CD14-positive monocyte (primary cell): ENCODE measurements at regions not wholly inside any gene's neighbourhood (a gene's known extent, or its start where the extent isn't known, plus 50 kb on each side); places are given as distances from the start of the nearest gene placed in this dataset.

ENCODE experiments used
- DNase-seq, 3 donors: peaks; one replicate each; pipeline ENCODE4 v3.0.0-alpha.2; 2011 to 2022
- H2AFZ ChIP-seq: 2 replicates; pipeline ENCODE4 v1.6.0; 2012; ENCODE audit warnings: mild to moderate bottlenecking, low read depth, low read length, inconsistent platforms; ENCODE audit not compliant: insufficient read depth, poor library complexity, severe bottlenecking
- H3K27ac ChIP-seq, 2 donors: 1 replicate in 1 of 2; 2 replicates in 1 of 2; pipeline ENCODE4 v1.5.1; 2012 to 2013; ENCODE audit warnings: low read length in 2 of 2, control low read depth in 1 of 2, inconsistent platforms in 1 of 2, low read depth in 1 of 2, mild to moderate bottlenecking in 1 of 2
- H3K27me3 ChIP-seq, 2 donors: one replicate each; pipeline versions ENCODE4 v1.6.0 to v1.6.1; 2011 to 2013; ENCODE audit warnings: low read length in 2 of 2; ENCODE audit not compliant: control insufficient read depth in 2 of 2, insufficient read depth in 2 of 2
- H3K36me3 ChIP-seq, 2 donors: replicated peaks in 1 of 2; 1 replicate in 1 of 2; 2 replicates in 1 of 2; pipeline versions ENCODE4 v1.5.1 to v1.6.1; 2012 to 2013; ENCODE audit warnings: low read length in 2 of 2, control low read depth in 1 of 2, inconsistent platforms in 1 of 2, mild to moderate bottlenecking in 1 of 2; ENCODE audit not compliant: insufficient read depth in 2 of 2, control insufficient read depth in 1 of 2
- H3K4me1 ChIP-seq, 2 donors: 1 replicate in 1 of 2; 2 replicates in 1 of 2; pipeline versions ENCODE4 v1.5.1 to v1.6.1; 2012 to 2013; ENCODE audit warnings: low read length in 2 of 2, control low read depth in 1 of 2, inconsistent platforms in 1 of 2, mild to moderate bottlenecking in 1 of 2, moderate library complexity in 1 of 2; ENCODE audit not compliant: insufficient read depth in 2 of 2, control insufficient read depth in 1 of 2
- H3K4me2 ChIP-seq: replicated peaks from 2 replicates; pipeline ENCODE3; 2012; ENCODE audit warnings: low read length, moderate library complexity, mild to moderate bottlenecking; ENCODE audit not compliant: poor library complexity, severe bottlenecking; ENCODE audit errors: extremely low read depth
- H3K4me3 ChIP-seq, 3 experiments: fragments of 200-600 bp in 1 of 3; sonication (generic) in 1 of 3; replicated peaks in 1 of 3; 1 replicate in 2 of 3; 2 replicates in 1 of 3; pipeline ENCODE4 v1.5.1; 2011 to 2013; ENCODE audit warnings: low read length in 3 of 3, mild to moderate bottlenecking in 3 of 3, control low read depth in 2 of 3, low read depth in 2 of 3, inconsistent platforms in 1 of 3, moderate library complexity in 1 of 3
- H3K79me2 ChIP-seq: 2 replicates; pipeline ENCODE4 v1.6.0; 2012; ENCODE audit warnings: mild to moderate bottlenecking, control low read depth, inconsistent platforms, low read length, moderate library complexity; ENCODE audit not compliant: insufficient read depth
- H3K9ac ChIP-seq: 2 replicates; pipeline ENCODE4 v1.6.0; 2017; ENCODE audit warnings: low read length, mild to moderate bottlenecking; ENCODE audit not compliant: insufficient read depth, poor library complexity, severe bottlenecking
- H3K9me3 ChIP-seq, 2 donors: replicated peaks in 1 of 2; 1 replicate in 1 of 2; 2 replicates in 1 of 2; pipeline versions ENCODE4 v1.5.1 to v1.6.1; 2012 to 2013; ENCODE audit warnings: low read length in 2 of 2, control low read depth in 1 of 2; ENCODE audit not compliant: control insufficient read depth in 1 of 2, insufficient read depth in 1 of 2
- H4K20me1 ChIP-seq: 2 replicates; pipeline ENCODE4 v1.6.0; 2012; ENCODE audit warnings: mild to moderate bottlenecking, low read length, control low read depth, moderate library complexity; ENCODE audit not compliant: insufficient read depth
- H3K27ac Mint-ChIP-seq, 7 donors: one replicate each; pipeline ENCODE4 v1.8.0; 2020; ENCODE audit warnings: mild to moderate bottlenecking in 7 of 7, mixed read lengths in 7 of 7, moderate library complexity in 6 of 7, inconsistent platforms in 2 of 7
- H3K27me3 Mint-ChIP-seq, 3 donors: one replicate each; pipeline ENCODE4 v1.8.0; 2021 to 2022; ENCODE audit warnings: low read depth in 3 of 3, mild to moderate bottlenecking in 3 of 3, mixed read lengths in 3 of 3, moderate library complexity in 3 of 3, inconsistent platforms in 1 of 3
- H3K36me3 Mint-ChIP-seq, 2 donors: one replicate each; pipeline ENCODE4 v1.8.0; 2020; ENCODE audit warnings: mixed read lengths in 2 of 2, inconsistent platforms in 1 of 2, mild to moderate bottlenecking in 1 of 2
- H3K4me1 Mint-ChIP-seq: one replicate; pipeline ENCODE4 v1.8.0; 2020; ENCODE audit warnings: mild to moderate bottlenecking, mixed read lengths
- H3K4me3 Mint-ChIP-seq, 2 donors: one replicate each; pipeline ENCODE4 v1.8.0; 2020; ENCODE audit warnings: mild to moderate bottlenecking in 2 of 2, mixed read lengths in 2 of 2, moderate library complexity in 1 of 2
- H3K9me3 Mint-ChIP-seq, 7 donors: one replicate each; pipeline ENCODE4 v1.8.0; 2020 to 2022; ENCODE audit warnings: mixed read lengths in 7 of 7, mild to moderate bottlenecking in 6 of 7, moderate library complexity in 6 of 7, inconsistent platforms in 2 of 7
- CTCF ChIP-seq: fragments of 200-600 bp; IDR thresholded peaks from one replicate; pipeline ENCODE4 v1.8.0; 2022; ENCODE audit warnings: antibody characterized with exemption, mild to moderate bottlenecking
- WGBS: methylation state at CpG from one replicate; pipeline ENCODE4 v1.1.5; 2013; ENCODE audit warnings: missing lambda C conversion rate; ENCODE audit not compliant: insufficient coverage; 5-methylcytosine and 5-hydroxymethylcytosine counted together
- intact Hi-C, 2 donors: fragments of 100-400 bp; cut with micrococcal nuclease; formaldehyde crosslinking; loops; one replicate each; pipeline versions ENCODE4 v1.15.0 to v1.15.1; 2023

- H3K36me3 ChIP-seq = no peaks in the 10 kb centered on the region
- peaks cover 3 to 15% (median 10%) of the 10 kb centered on the region in 7 donors for H3K9me3 Mint-ChIP-seq
- no peak overlapping the region for H3K27ac Mint-ChIP-seq
- no peaks in the 10 kb centered on the region for H4K20me1 ChIP-seq
- H3K4me3 Mint-ChIP-seq = no peak overlapping the region
- peaks cover 8 to 9% of the 10 kb centered on the region in 2 donors for H3K9me3 ChIP-seq
- no peaks in the 10 kb centered on the region for H3K36me3 Mint-ChIP-seq
- H3K4me1 Mint-ChIP-seq = no peaks in the 10 kb centered on the region
- H3K4me1 ChIP-seq = no peaks in the 10 kb centered on the region
- intact Hi-C loops = no loop called here
- no peaks in the 10 kb centered on the region for H3K79me2 ChIP-seq
- TF ChIP-seq CTCF = no peak
- H3K9ac ChIP-seq = no peak overlapping the region
- 40% methylated on average over 1 of the region's 5 CpGs for WGBS
- H3K4me3 ChIP-seq = no peak overlapping the region
- no peak for DNase-seq
- no peak overlapping the region for H2AFZ ChIP-seq
- no peaks in the 10 kb centered on the region for H3K27me3 Mint-ChIP-seq
- H3K27me3 ChIP-seq = no peaks in the 10 kb centered on the region
- no peak overlapping the region for H3K27ac ChIP-seq
- no peak overlapping the region for H3K4me2 ChIP-seq
These were observed 284.0 kb upstream of the DEPDC1 start for GRCh38 chr1:68780919-68781318.

- H3K36me3 ChIP-seq = no peaks in the 10 kb centered on the region
- H3K4me2 ChIP-seq = no peak overlapping the region
- H3K27me3 ChIP-seq = no peaks in the 10 kb centered on the region
- no peak overlapping the region for H3K9ac ChIP-seq
- H3K27ac Mint-ChIP-seq = no peak overlapping the region
- no peak overlapping the region for H3K4me3 Mint-ChIP-seq
- H3K27me3 Mint-ChIP-seq = no peaks in the 10 kb centered on the region
- no peaks in the 10 kb centered on the region for H4K20me1 ChIP-seq
- DNase-seq = no peak
- peaks cover 8 to 18% of the 10 kb centered on the region in 2 donors for H3K9me3 ChIP-seq
- no peaks in the 10 kb centered on the region for H3K36me3 Mint-ChIP-seq
- H2AFZ ChIP-seq = no peak overlapping the region
- intact Hi-C loops = no loop called here
- no peak overlapping the region for H3K27ac ChIP-seq
- no peaks in the 10 kb centered on the region for H3K4me1 Mint-ChIP-seq
- H3K9me3 Mint-ChIP-seq = peaks cover 5 to 25% (median 10%) of the 10 kb centered on the region in 7 donors
- no peaks in the 10 kb centered on the region for H3K4me1 ChIP-seq
- no peak overlapping the region for H3K4me3 ChIP-seq
- no peak for TF ChIP-seq CTCF
- H3K79me2 ChIP-seq = no peaks in the 10 kb centered on the region
These were observed 286.0 kb upstream of the DEPDC1 start for GRCh38 chr1:68782890-68783289.
